H1 (cell line): ENCODE measurements at regions not wholly inside any gene's neighbourhood (a gene's known extent, or its start where the extent isn't known, plus 50 kb on each side); places are given as distances from the start of the nearest gene placed in this dataset.

Experiments used
- CTCF ChIA-PET: fragments of 300-600 bp; sonication (Branson Sonifier 250); formaldehyde crosslinking; loops from one replicate; lab custom pipeline; 2021; ENCODE audit not compliant: partially characterized antibody; lab: Charles Lee
- POLR2A ChIA-PET: fragments of 300-600 bp; sonication (Branson Sonifier 250); formaldehyde crosslinking; loops from one replicate; lab custom pipeline; 2021; ENCODE audit warnings: inconsistent platforms; ENCODE audit not compliant: partially characterized antibody; lab: Charles Lee
- DNase-seq, 2 experiments: peaks; one replicate each; pipeline versions ENCODE4 v3.0.0 to v3.0.0-alpha.2; 2010 to 2022; ENCODE audit warnings: low spot score in 2 of 2, low read depth in 1 of 2, mixed read lengths in 1 of 2
- FAIRE-seq: peaks from 2 replicates; lab custom pipeline; 2011; peaks lifted over from hg19 to GRCh38; lab: Jason Lieb, UNC
- H2AFZ ChIP-seq: 2 replicates; pipeline ENCODE4 v1.8.1; 2012; ENCODE audit warnings: low read length, inconsistent platforms
- H2AK5ac ChIP-seq: 2 replicates; pipeline ENCODE4 v1.6.1; 2013; ENCODE audit warnings: low read depth, low read length
- H2BK120ac ChIP-seq: replicated peaks from 2 replicates; pipeline ENCODE3; 2013; ENCODE audit warnings: low read depth, low read length, inconsistent platforms
- H2BK12ac ChIP-seq: 2 replicates; pipeline ENCODE4 v1.6.1; 2013; ENCODE audit warnings: low read depth, low read length
- H2BK15ac ChIP-seq: 2 replicates; pipeline ENCODE4 v1.6.1; 2013; ENCODE audit warnings: low read length
- H2BK20ac ChIP-seq: 2 replicates; pipeline ENCODE4 v1.6.1; 2013; ENCODE audit warnings: low read length
- H2BK5ac ChIP-seq: 2 replicates; pipeline ENCODE4 v1.6.1; 2013; ENCODE audit warnings: low read depth, low read length
- H3K14ac ChIP-seq: 2 replicates; pipeline ENCODE4 v1.6.1; 2013; ENCODE audit warnings: inconsistent platforms; ENCODE audit not compliant: insufficient read length
- H3K18ac ChIP-seq: 2 replicates; pipeline ENCODE4 v1.6.1; 2013; ENCODE audit warnings: low read length; ENCODE audit errors: extremely low read depth
- H3K23ac ChIP-seq: 2 replicates; pipeline ENCODE4 v1.6.1; 2013; ENCODE audit warnings: inconsistent platforms; ENCODE audit not compliant: insufficient read length
- H3K23me2 ChIP-seq: 2 replicates; pipeline ENCODE4 v1.6.1; 2013; ENCODE audit warnings: low read depth, low read length
- H3K27ac ChIP-seq: 2 replicates; pipeline ENCODE4 v1.6.1; 2011; ENCODE audit warnings: low read depth, low read length, inconsistent platforms
- H3K27me3 ChIP-seq, 4 experiments: replicated peaks in 1 of 4; 1 replicate in 1 of 4; 2 replicates in 3 of 4; pipeline versions ENCODE4 v1.6.1 to v1.8.1; 2011 to 2013; ENCODE audit warnings: low read length in 3 of 4, mild to moderate bottlenecking in 3 of 4, inconsistent platforms in 2 of 4, mixed read lengths in 2 of 4, moderate library complexity in 1 of 4; ENCODE audit not compliant: control insufficient read depth in 3 of 4, insufficient read depth in 3 of 4; ENCODE audit errors: extremely low read depth in 1 of 4
- H3K36me3 ChIP-seq, 4 experiments: 2 replicates each; pipeline versions ENCODE4 v1.6.1 to v1.8.1; 2011 to 2013; ENCODE audit warnings: mild to moderate bottlenecking in 4 of 4, low read length in 3 of 4, moderate library complexity in 2 of 4, control low read depth in 1 of 4, inconsistent platforms in 1 of 4; ENCODE audit not compliant: insufficient read depth in 4 of 4, control insufficient read depth in 2 of 4
- H3K4ac ChIP-seq: replicated peaks from 2 replicates; pipeline ENCODE3; 2013; ENCODE audit warnings: low read length, low read depth, mixed read lengths, inconsistent platforms; ENCODE audit not compliant: insufficient read length
- H3K4me1 ChIP-seq, 4 experiments: replicated peaks in 1 of 4; 1 replicate in 1 of 4; 2 replicates in 3 of 4; pipeline versions ENCODE4 v1.6.1 to v1.8.1; 2011 to 2013; ENCODE audit warnings: low read length in 3 of 4, inconsistent platforms in 2 of 4, mixed read lengths in 1 of 4; ENCODE audit not compliant: insufficient read depth in 4 of 4, control insufficient read depth in 3 of 4
- H3K4me2 ChIP-seq, 2 experiments: 2 replicates each; pipeline versions ENCODE4 v1.6.1 to v1.8.1; 2011 to 2013; ENCODE audit warnings: low read depth in 2 of 2, low read length in 2 of 2, control low read depth in 1 of 2, inconsistent platforms in 1 of 2, mild to moderate bottlenecking in 1 of 2; ENCODE audit not compliant: insufficient read depth in 1 of 2
- H3K4me3 ChIP-seq, 4 experiments: fragments of 200-600, 300-600 bp in 1 of 4; sonication (generic), shearing (Covaris generic), sonication (Bioruptor Twin) in 1 of 4; 2 replicates each; pipeline versions ENCODE4 v1.5.1 to v1.8.1; 2011 to 2016; ENCODE audit warnings: low read length in 4 of 4, low read depth in 3 of 4, control low read depth in 2 of 4, inconsistent platforms in 2 of 4, mild to moderate bottlenecking in 2 of 4, mixed read lengths in 1 of 4, moderate library complexity in 1 of 4; ENCODE audit not compliant: insufficient read depth in 2 of 4; ENCODE audit errors: extremely low read depth in 1 of 4
- H3K56ac ChIP-seq: replicated peaks from 2 replicates; pipeline ENCODE3; 2013; ENCODE audit warnings: low read depth, mild to moderate bottlenecking, mixed read lengths, low read length, inconsistent platforms; ENCODE audit not compliant: insufficient read length
- H3K79me1 ChIP-seq: 2 replicates; pipeline ENCODE4 v1.6.1; 2013; ENCODE audit warnings: low read depth, low read length, control low read depth
- H3K79me2 ChIP-seq, 2 experiments: 2 replicates each; pipeline versions ENCODE4 v1.6.1 to v1.8.1; 2012 to 2013; ENCODE audit warnings: low read length in 2 of 2, mild to moderate bottlenecking in 2 of 2, inconsistent platforms in 1 of 2; ENCODE audit not compliant: insufficient read depth in 2 of 2, control insufficient read depth in 1 of 2
- H3K9ac ChIP-seq, 4 experiments: replicated peaks in 1 of 4; 1 replicate in 1 of 4; 2 replicates in 3 of 4; pipeline versions ENCODE4 v1.6.1 to v1.8.1; 2011 to 2013; ENCODE audit warnings: low read depth in 3 of 4, low read length in 3 of 4, control low read depth in 2 of 4, mild to moderate bottlenecking in 2 of 4, moderate library complexity in 2 of 4, inconsistent platforms in 1 of 4; ENCODE audit errors: extremely low read depth in 1 of 4
- H3K9me3 ChIP-seq, 2 experiments: 2 replicates each; pipeline versions ENCODE4 v1.6.1 to v1.8.1; 2012 to 2013; ENCODE audit warnings: mild to moderate bottlenecking in 2 of 2, moderate library complexity in 2 of 2, control low read depth in 1 of 2, inconsistent platforms in 1 of 2, low read depth in 1 of 2, low read length in 1 of 2, mixed read lengths in 1 of 2; ENCODE audit not compliant: insufficient read depth in 2 of 2
- H4K20me1 ChIP-seq, 2 experiments: replicated peaks in 1 of 2; 2 replicates each; pipeline versions ENCODE3 to v1.8.1; 2011 to 2013; ENCODE audit warnings: inconsistent platforms in 2 of 2, low read length in 2 of 2, mild to moderate bottlenecking in 1 of 2; ENCODE audit not compliant: insufficient read depth in 2 of 2, control insufficient read depth in 1 of 2
- H4K5ac ChIP-seq: 2 replicates; pipeline ENCODE4 v1.6.1; 2013; ENCODE audit warnings: low read length, low read depth, mixed read lengths, inconsistent platforms; ENCODE audit not compliant: insufficient read length
- H4K8ac ChIP-seq: 2 replicates; pipeline ENCODE4 v1.8.0; 2013; ENCODE audit warnings: mild to moderate bottlenecking, moderate library complexity, low read length, inconsistent platforms; ENCODE audit not compliant: insufficient read depth; ENCODE audit errors: extremely low read depth
- H4K91ac ChIP-seq: replicated peaks from 2 replicates; pipeline ENCODE3; 2013; ENCODE audit warnings: low read length, mixed read lengths, inconsistent platforms; ENCODE audit not compliant: insufficient read length
- CBX5 ChIP-seq: fragments of 300-800, 300-1000 bp; sonication (generic); IDR thresholded peaks from 2 replicates; pipeline ENCODE4 v1.7.1; 2016; ENCODE audit warnings: antibody characterized with exemption, low read length, low read depth
- CHD1 ChIP-seq: IDR thresholded peaks from 2 replicates; pipeline ENCODE4 v1.6.1; 2012; ENCODE audit warnings: low read depth, low read length, improper control_type of control experiment
- PHF8 ChIP-seq: fragments of 200-600 bp; sonication (generic); conservative IDR thresholded peaks from 2 replicates; pipeline ENCODE4 v1.7.1; 2012; ENCODE audit warnings: low read depth, mild to moderate bottlenecking, inconsistent platforms, low read length, moderate library complexity
- RFX5 ChIP-seq: IDR thresholded peaks from 2 replicates; pipeline ENCODE4 v1.6.1; 2011; ENCODE audit warnings: low read depth, low read length, improper control_type of control experiment, borderline replicate concordance
- SIRT6 ChIP-seq: IDR thresholded peaks from one replicate; pipeline ENCODE4 v1.7.1; 2012; ENCODE audit warnings: low read length, inconsistent platforms
- TF ChIP-seq, protein P1 (sequence below): IDR thresholded peaks from 2 replicates; pipeline ENCODE4 v1.6.1; 2012; ENCODE audit warnings: inconsistent platforms

DNA sequence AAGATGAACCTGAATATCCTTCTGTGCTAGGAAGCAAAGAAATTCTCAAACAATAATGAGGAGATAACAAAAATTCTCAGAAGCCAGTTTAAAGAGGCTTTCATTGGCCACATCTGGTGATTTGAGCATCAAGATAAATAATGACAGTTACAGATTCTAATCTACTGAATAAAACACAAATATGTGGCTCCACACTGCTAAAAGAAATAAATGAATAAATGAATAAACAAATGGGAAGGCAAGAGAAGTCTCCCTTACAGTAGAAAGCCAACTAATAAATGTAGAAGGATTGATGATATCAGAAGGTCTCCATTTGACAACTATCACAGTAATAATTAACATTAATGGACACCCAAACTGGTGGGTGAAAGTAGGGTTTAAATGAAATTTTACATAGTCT, 54.6 kb upstream of the ADAM23 start:
- no peak for FAIRE-seq
- Histone ChIP-seq H3K23me2 (no peaks in the 10 kb centered on the region), H3K27ac (no peak overlapping the region), H2AK5ac (no peak overlapping the region), H3K23ac (no peak overlapping the region), H3K36me3 (no peaks in the 10 kb centered on the region), H4K91ac (no peak overlapping the region), H2AFZ (no peak overlapping the region), H3K14ac (no peak overlapping the region), H3K79me2 (no peaks in the 10 kb centered on the region), H3K9ac (no peak overlapping the region), H2BK20ac (no peak overlapping the region), H3K9me3 (peaks cover 6 to 9% of the 10 kb centered on the region in 2 experiments; a peak in 2 of 4 replicates), H3K4ac (no peak overlapping the region), H3K18ac (no peak overlapping the region), H3K56ac (no peak overlapping the region), H4K20me1 (no peaks in the 10 kb centered on the region), H2BK12ac (no peak overlapping the region), H3K79me1 (no peaks in the 10 kb centered on the region), H3K4me1 (no peaks in the 10 kb centered on the region), H2BK5ac (no peak overlapping the region), H3K27me3 (no peaks in the 10 kb centered on the region), H2BK15ac (no peak overlapping the region), H3K4me2 (no peak overlapping the region), H4K8ac (no peak overlapping the region), H4K5ac (no peak overlapping the region), H3K4me3 (no peak overlapping the region), H2BK120ac (no peak overlapping the region)
- ChIA-PET CTCF (interaction anchor here (1.8 kb wide), 1 partner anchor 170 kb away, joined by 6 read pairs; no protein-coding TSS in a partner anchor), POLR2A (no interaction called here)
- TF ChIP-seq, protein P1, sequence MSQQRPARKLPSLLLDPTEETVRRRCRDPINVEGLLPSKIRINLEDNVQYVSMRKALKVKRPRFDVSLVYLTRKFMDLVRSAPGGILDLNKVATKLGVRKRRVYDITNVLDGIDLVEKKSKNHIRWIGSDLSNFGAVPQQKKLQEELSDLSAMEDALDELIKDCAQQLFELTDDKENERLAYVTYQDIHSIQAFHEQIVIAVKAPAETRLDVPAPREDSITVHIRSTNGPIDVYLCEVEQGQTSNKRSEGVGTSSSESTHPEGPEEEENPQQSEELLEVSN, result no peak
- TF ChIP-seq CHD1, result no peak
- no peak for TF ChIP-seq CBX5
- TF ChIP-seq RFX5, result no peak
- TF ChIP-seq PHF8, result no peak
- no peak for TF ChIP-seq SIRT6
- no peak for DNase-seq
